Liver (tissue), 8 donors: ENCODE measurements at regions not wholly inside any gene's neighbourhood (a gene's known extent, or its start where the extent isn't known, plus 50 kb on each side); places are given as distances from the start of the nearest gene placed in this dataset.

ENCODE experiments used
- DNase-seq: peaks from one replicate; pipeline ENCODE4 v3.0.0-alpha.2; 2017; ENCODE audit warnings: low spot score
- H3K27ac ChIP-seq, 2 donors: one replicate each; pipeline ENCODE4 v1.7.0; 2013; ENCODE audit warnings: inconsistent platforms in 2 of 2, low read length in 2 of 2, control low read depth in 1 of 2, low read depth in 1 of 2, mild to moderate bottlenecking in 1 of 2
- H3K27me3 ChIP-seq, 4 donors: one replicate each; pipeline versions ENCODE4 v1.6.1 to v1.7.0; 2013; ENCODE audit warnings: low read length in 3 of 4, inconsistent platforms in 1 of 4, mild to moderate bottlenecking in 1 of 4, moderate library complexity in 1 of 4; ENCODE audit not compliant: control insufficient read depth in 4 of 4, insufficient read depth in 4 of 4
- H3K36me3 ChIP-seq, 4 donors: one replicate each; pipeline versions ENCODE4 v1.6.1 to v1.7.0; 2013; ENCODE audit warnings: low read length in 3 of 4, mild to moderate bottlenecking in 3 of 4, low read depth in 1 of 4, moderate library complexity in 1 of 4; ENCODE audit not compliant: control insufficient read depth in 4 of 4, insufficient read depth in 3 of 4
- H3K4me1 ChIP-seq, 4 donors: one replicate each; pipeline versions ENCODE4 v1.6.1 to v1.7.0; 2013; ENCODE audit warnings: low read length in 3 of 4, mild to moderate bottlenecking in 3 of 4, moderate library complexity in 1 of 4; ENCODE audit not compliant: control insufficient read depth in 4 of 4, insufficient read depth in 4 of 4
- H3K4me3 ChIP-seq, 3 donors: one replicate each; pipeline versions ENCODE4 v1.6.1 to v1.7.0; 2013; ENCODE audit warnings: low read length in 3 of 3, control low read depth in 1 of 3, low read depth in 1 of 3, mild to moderate bottlenecking in 1 of 3
- H3K9ac ChIP-seq, 2 donors: one replicate each; pipeline ENCODE4 v1.7.0; 2013; ENCODE audit warnings: low read length in 2 of 2, mild to moderate bottlenecking in 2 of 2, moderate library complexity in 2 of 2, control low read depth in 1 of 2, low read depth in 1 of 2
- H3K9me3 ChIP-seq, 4 donors: one replicate each; pipeline versions ENCODE4 v1.6.1 to v1.7.0; 2013; ENCODE audit warnings: low read length in 3 of 4; ENCODE audit not compliant: control insufficient read depth in 4 of 4
- EGR1 ChIP-seq, 2 donors: IDR thresholded peaks; 2 replicates each; pipeline ENCODE4 v1.6.1; 2016 to 2018; ENCODE audit warnings: antibody characterized with exemption in 2 of 2, low read depth in 2 of 2
- FOXA1 ChIP-seq: IDR thresholded peaks from 2 replicates; pipeline ENCODE4 v1.6.1; 2016; ENCODE audit warnings: antibody characterized with exemption
- FOXA2 ChIP-seq: IDR thresholded peaks from 2 replicates; pipeline ENCODE4 v1.6.1; 2016; ENCODE audit warnings: antibody characterized with exemption
- GABPA ChIP-seq, 2 donors: IDR thresholded peaks in 1 of 2; conservative IDR thresholded peaks in 1 of 2; 2 replicates each; pipeline ENCODE4 v1.6.1; 2016; ENCODE audit warnings: antibody characterized with exemption in 2 of 2, mild to moderate bottlenecking in 1 of 2, moderate library complexity in 1 of 2
- HNF4A ChIP-seq, 2 donors: conservative IDR thresholded peaks; 2 replicates each; pipeline ENCODE4 v1.6.1; 2016; ENCODE audit warnings: antibody characterized with exemption in 2 of 2, mild to moderate bottlenecking in 2 of 2
- HNF4G ChIP-seq: IDR thresholded peaks from 2 replicates; pipeline ENCODE4 v1.6.1; 2016; ENCODE audit warnings: antibody characterized with exemption
- JUND ChIP-seq, 2 donors: IDR thresholded peaks; 2 replicates each; pipeline ENCODE4 v1.6.1; 2016; ENCODE audit warnings: antibody characterized with exemption in 2 of 2
- NR2F2 ChIP-seq: IDR thresholded peaks from 2 replicates; pipeline ENCODE4 v1.6.1; 2016; ENCODE audit warnings: antibody characterized with exemption
- RAD21 ChIP-seq, 2 donors: IDR thresholded peaks; 2 replicates each; pipeline ENCODE4 v1.6.1; 2016; ENCODE audit warnings: antibody characterized with exemption in 2 of 2, mild to moderate bottlenecking in 2 of 2
- RXRA ChIP-seq, 2 donors: IDR thresholded peaks; 2 replicates each; pipeline ENCODE4 v1.6.1; 2017 to 2018; ENCODE audit warnings: antibody characterized with exemption in 2 of 2, mild to moderate bottlenecking in 1 of 2
- SP1 ChIP-seq: IDR thresholded peaks from 2 replicates; pipeline ENCODE4 v1.6.1; 2018; ENCODE audit warnings: antibody characterized with exemption, mild to moderate bottlenecking
- TAF1 ChIP-seq: conservative IDR thresholded peaks from 2 replicates; pipeline ENCODE4 v1.6.1; 2016; ENCODE audit warnings: antibody characterized with exemption, mild to moderate bottlenecking
- YY1 ChIP-seq: IDR thresholded peaks from 2 replicates; pipeline ENCODE4 v1.6.1; 2016; ENCODE audit warnings: antibody characterized with exemption, mild to moderate bottlenecking
- WGBS: extraction: QIAGEN DNeasy Blood & Tissue Kit; methylation state at CpG from one replicate; pipeline ENCODE4 v1.1.7; 2013; 5-methylcytosine and 5-hydroxymethylcytosine counted together
- TF ChIP-seq, protein P1 (sequence below): IDR thresholded peaks from 2 replicates; pipeline ENCODE4 v1.6.1; 2016; ENCODE audit warnings: antibody characterized with exemption
- TF ChIP-seq, protein P2 (sequence below): fragments of 150-350 bp; IDR thresholded peaks from 2 replicates; pipeline ENCODE4 v1.5.1; 2017; ENCODE audit warnings: improper control_type of control experiment, low read depth, low read length; ENCODE audit not compliant: missing input control
- TF ChIP-seq, protein P3 (sequence below): IDR thresholded peaks from 2 replicates; pipeline ENCODE4 v1.6.1; 2016; ENCODE audit warnings: antibody characterized with exemption
- TF ChIP-seq, protein P4 (sequence below): IDR thresholded peaks from 2 replicates; pipeline ENCODE4 v1.6.1; 2016; ENCODE audit warnings: antibody characterized with exemption, mild to moderate bottlenecking
- TF ChIP-seq, protein P5 (sequence below): IDR thresholded peaks from 2 replicates; pipeline ENCODE4 v1.6.1; 2016; ENCODE audit warnings: antibody characterized with exemption
- donor health status: healthy.
- donor health status: healthy.
- donor health status: healthy.
- donor health status: healthy.
- donor health status: healthy.

DNA sequence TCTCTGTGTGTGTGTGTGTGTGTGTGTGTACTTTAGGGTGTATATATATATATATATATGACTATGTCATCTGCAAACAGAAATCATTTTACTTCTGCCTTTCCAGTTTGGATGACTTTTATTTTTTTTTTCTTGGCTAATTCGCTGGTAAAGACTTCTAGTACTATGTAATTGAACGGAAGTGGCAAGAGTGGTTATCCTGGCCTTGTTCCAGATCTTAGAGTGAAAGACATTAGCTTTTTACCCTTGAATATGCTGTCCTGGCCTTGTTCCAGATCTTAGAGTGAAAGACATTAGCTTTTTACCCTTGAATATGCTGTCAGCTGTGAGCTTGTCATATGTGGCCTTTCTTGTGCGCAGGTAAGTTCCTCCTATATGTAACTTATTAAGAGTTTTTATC, 72.7 kb upstream of the MYOCD start:
- TF ChIP-seq, protein P1, sequence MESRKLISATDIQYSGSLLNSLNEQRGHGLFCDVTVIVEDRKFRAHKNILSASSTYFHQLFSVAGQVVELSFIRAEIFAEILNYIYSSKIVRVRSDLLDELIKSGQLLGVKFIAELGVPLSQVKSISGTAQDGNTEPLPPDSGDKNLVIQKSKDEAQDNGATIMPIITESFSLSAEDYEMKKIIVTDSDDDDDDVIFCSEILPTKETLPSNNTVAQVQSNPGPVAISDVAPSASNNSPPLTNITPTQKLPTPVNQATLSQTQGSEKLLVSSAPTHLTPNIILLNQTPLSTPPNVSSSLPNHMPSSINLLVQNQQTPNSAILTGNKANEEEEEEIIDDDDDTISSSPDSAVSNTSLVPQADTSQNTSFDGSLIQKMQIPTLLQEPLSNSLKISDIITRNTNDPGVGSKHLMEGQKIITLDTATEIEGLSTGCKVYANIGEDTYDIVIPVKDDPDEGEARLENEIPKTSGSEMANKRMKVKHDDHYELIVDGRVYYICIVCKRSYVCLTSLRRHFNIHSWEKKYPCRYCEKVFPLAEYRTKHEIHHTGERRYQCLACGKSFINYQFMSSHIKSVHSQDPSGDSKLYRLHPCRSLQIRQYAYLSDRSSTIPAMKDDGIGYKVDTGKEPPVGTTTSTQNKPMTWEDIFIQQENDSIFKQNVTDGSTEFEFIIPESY = no peak
- no peak for TF ChIP-seq NR2F2
- TF ChIP-seq, protein P2, sequence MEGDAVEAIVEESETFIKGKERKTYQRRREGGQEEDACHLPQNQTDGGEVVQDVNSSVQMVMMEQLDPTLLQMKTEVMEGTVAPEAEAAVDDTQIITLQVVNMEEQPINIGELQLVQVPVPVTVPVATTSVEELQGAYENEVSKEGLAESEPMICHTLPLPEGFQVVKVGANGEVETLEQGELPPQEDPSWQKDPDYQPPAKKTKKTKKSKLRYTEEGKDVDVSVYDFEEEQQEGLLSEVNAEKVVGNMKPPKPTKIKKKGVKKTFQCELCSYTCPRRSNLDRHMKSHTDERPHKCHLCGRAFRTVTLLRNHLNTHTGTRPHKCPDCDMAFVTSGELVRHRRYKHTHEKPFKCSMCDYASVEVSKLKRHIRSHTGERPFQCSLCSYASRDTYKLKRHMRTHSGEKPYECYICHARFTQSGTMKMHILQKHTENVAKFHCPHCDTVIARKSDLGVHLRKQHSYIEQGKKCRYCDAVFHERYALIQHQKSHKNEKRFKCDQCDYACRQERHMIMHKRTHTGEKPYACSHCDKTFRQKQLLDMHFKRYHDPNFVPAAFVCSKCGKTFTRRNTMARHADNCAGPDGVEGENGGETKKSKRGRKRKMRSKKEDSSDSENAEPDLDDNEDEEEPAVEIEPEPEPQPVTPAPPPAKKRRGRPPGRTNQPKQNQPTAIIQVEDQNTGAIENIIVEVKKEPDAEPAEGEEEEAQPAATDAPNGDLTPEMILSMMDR = no peak
- TF ChIP-seq RAD21 (IDR thresholded peaks at IDR 0.05) = no peak
- TF ChIP-seq SP1 = no peak
- TF ChIP-seq FOXA2 = no peak
- TF ChIP-seq, protein P3, sequence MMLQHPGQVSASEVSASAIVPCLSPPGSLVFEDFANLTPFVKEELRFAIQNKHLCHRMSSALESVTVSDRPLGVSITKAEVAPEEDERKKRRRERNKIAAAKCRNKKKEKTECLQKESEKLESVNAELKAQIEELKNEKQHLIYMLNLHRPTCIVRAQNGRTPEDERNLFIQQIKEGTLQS = no peak
- no peak for TF ChIP-seq RXRA (IDR thresholded peaks at IDR 0.05)
- TF ChIP-seq, protein P4, sequence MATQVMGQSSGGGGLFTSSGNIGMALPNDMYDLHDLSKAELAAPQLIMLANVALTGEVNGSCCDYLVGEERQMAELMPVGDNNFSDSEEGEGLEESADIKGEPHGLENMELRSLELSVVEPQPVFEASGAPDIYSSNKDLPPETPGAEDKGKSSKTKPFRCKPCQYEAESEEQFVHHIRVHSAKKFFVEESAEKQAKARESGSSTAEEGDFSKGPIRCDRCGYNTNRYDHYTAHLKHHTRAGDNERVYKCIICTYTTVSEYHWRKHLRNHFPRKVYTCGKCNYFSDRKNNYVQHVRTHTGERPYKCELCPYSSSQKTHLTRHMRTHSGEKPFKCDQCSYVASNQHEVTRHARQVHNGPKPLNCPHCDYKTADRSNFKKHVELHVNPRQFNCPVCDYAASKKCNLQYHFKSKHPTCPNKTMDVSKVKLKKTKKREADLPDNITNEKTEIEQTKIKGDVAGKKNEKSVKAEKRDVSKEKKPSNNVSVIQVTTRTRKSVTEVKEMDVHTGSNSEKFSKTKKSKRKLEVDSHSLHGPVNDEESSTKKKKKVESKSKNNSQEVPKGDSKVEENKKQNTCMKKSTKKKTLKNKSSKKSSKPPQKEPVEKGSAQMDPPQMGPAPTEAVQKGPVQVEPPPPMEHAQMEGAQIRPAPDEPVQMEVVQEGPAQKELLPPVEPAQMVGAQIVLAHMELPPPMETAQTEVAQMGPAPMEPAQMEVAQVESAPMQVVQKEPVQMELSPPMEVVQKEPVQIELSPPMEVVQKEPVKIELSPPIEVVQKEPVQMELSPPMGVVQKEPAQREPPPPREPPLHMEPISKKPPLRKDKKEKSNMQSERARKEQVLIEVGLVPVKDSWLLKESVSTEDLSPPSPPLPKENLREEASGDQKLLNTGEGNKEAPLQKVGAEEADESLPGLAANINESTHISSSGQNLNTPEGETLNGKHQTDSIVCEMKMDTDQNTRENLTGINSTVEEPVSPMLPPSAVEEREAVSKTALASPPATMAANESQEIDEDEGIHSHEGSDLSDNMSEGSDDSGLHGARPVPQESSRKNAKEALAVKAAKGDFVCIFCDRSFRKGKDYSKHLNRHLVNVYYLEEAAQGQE = no peak
- no peak for TF ChIP-seq HNF4A (conservative IDR thresholded peaks at IDR 0.05)
- no peak for TF ChIP-seq GABPA (IDR thresholded peaks at IDR 0.05 in 1 of 2, conservative IDR thresholded peaks at IDR 0.05 in 1 of 2)
- TF ChIP-seq HNF4G = no peak
- TF ChIP-seq YY1 = no peak
- TF ChIP-seq TAF1 = no peak
- no peak for TF ChIP-seq JUND (IDR thresholded peaks at IDR 0.05)
- H3K27ac ChIP-seq = no peak overlapping the region
- no peak for DNase-seq
- no peak overlapping the region for H3K4me3 ChIP-seq
- peaks cover 0 to 3% (median 0%) of the 10 kb centered on the region in 4 donors for H3K27me3 ChIP-seq
- no peaks in the 10 kb centered on the region for H3K4me1 ChIP-seq
- no peaks in the 10 kb centered on the region for H3K9me3 ChIP-seq
- WGBS = 75% methylated on average over 3 of the region's 3 CpGs
- no peaks in the 10 kb centered on the region for H3K36me3 ChIP-seq
- H3K9ac ChIP-seq = no peak overlapping the region

DNA sequence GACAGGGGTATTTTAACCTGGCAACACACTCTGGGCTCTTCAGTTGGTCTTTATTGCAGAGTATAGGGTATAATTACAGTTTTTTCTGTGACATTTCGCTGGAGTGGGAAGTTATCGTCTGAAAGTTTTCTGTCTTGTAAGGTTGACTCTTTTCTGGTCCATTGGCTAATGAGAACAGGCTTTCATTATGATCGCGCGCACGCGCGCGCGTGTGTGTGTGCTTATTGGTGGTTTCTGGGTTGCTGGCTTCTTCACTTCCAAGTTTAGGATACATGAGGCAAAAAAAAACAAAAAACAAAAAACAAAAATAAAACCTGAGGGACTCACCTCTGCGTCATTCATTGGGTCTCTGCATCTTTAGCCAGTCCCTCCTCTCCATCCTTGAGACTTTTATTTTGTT, 68.7 kb upstream of the MYOCD start:
- H3K9ac ChIP-seq = no peak overlapping the region
- no peak overlapping the region for H3K27ac ChIP-seq
- H3K9me3 ChIP-seq = no peaks in the 10 kb centered on the region
- no peak overlapping the region for H3K4me3 ChIP-seq
- no peaks in the 10 kb centered on the region for H3K4me1 ChIP-seq
- 95% methylated on average over 11 of the region's 11 CpGs for WGBS
- H3K36me3 ChIP-seq = no peaks in the 10 kb centered on the region
- no peaks in the 10 kb centered on the region for H3K27me3 ChIP-seq
- TF ChIP-seq EGR1 (IDR thresholded peaks at IDR 0.05; ENCODE audit: low read depth in 2 of 2) (no peak), HNF4A (conservative IDR thresholded peaks at IDR 0.05) (no peak), SP1 (no peak), NR2F2 (no peak), YY1 (no peak), FOXA2 (no peak), HNF4G (no peak), TAF1 (no peak), RAD21 (IDR thresholded peaks at IDR 0.05) (no peak), GABPA (IDR thresholded peaks at IDR 0.05 in 1 of 2, conservative IDR thresholded peaks at IDR 0.05 in 1 of 2) (no peak), FOXA1 (no peak), RXRA (IDR thresholded peaks at IDR 0.05) (no peak), JUND (IDR thresholded peaks at IDR 0.05) (no peak)
- TF ChIP-seq, protein P1 = no peak
- TF ChIP-seq, protein P2 = no peak
- TF ChIP-seq, protein P3 = no peak
- TF ChIP-seq, protein P5, sequence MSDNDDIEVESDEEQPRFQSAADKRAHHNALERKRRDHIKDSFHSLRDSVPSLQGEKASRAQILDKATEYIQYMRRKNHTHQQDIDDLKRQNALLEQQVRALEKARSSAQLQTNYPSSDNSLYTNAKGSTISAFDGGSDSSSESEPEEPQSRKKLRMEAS = no peak
- DNase-seq = no peak
